GM13977 (cell line): ENCODE measurements at regions not wholly inside any gene's neighbourhood (a gene's known extent, or its start where the extent isn't known, plus 50 kb on each side); places are given as distances from the start of the nearest gene placed in this dataset.

Experiments used
- DNase-seq: peaks from one replicate; pipeline ENCODE4 v3.0.0; 2012; ENCODE audit warnings: low spot score
- CTCF ChIP-seq: IDR thresholded peaks from 2 replicates; pipeline ENCODE4 v1.5.1; 2012; ENCODE audit warnings: mild to moderate bottlenecking, control low read depth; ENCODE audit not compliant: insufficient read depth; ENCODE audit errors: extremely low read depth, missing control alignments
- in situ Hi-C: fragments of 300-500 bp; cut with MboI; formaldehyde crosslinking; loops from one replicate; pipeline ENCODE4 v1.12.0; 2022; ENCODE audit warnings: low sequenced_read_pairs, low pct_unique_long_range_greater_than_20kb, mixed read lengths, inconsistent platforms; ENCODE audit not compliant: unreplicated experiment

DNA sequence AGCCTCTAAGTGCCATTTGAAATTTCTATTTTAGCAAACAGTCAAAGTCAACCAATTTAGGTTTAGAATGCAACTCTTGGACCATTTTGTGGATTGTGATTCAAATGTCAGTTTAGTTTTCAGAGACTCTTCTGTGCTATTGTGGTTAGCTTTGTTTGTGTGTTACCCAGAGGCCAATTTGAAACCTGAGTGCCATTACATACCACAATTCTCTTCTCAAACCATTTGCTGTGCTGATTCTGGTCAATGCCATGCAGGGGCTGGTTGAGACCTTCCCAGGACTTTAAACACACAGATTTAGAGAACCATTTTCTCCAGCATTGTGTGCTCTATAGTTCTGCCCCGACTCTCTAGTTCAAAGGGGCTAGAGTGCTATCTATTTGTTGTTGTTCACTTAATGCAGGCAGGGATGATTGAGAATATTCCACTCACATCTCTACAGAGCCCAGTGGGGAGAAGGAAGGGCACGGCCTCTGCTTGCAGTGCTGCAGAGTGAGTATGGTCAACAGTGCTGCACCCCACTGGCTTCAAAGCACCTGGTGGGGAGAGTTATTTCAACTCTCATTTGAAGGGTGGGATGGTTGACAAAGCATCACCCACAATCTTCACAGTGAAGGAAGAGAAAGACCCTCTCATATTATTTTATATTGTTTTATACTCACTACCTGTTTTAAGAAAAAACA lies 738.2 kb downstream of the COL12A1 start:
- no peak for TF ChIP-seq CTCF
- in situ Hi-C loops: no loop called here
- no peak for DNase-seq

GRCh38 chr6:74466572-74466971 lies 739.3 kb downstream of the COL12A1 start:
- no peak for TF ChIP-seq CTCF
- no peak for DNase-seq
- in situ Hi-C loops: no loop called here

DNA sequence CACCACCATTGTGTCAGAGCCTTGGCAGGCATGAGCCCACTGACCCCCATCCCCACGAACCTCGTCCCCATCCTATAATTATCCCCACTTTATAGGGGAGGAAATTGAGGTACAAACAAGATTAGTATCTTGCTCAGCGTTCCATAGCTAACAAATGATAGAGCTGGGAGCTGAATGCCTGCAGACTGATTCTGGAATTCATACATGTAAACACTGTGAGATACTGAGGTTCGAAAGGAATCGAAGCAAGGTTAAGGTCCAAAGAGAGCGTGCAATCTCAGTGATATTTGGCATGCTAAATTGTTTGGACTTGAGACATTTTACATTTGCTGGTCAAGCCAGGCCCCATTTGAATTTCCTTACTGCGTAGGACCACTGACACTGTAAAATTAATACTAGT lies 746.6 kb downstream of the COL12A1 start:
- no peak for TF ChIP-seq CTCF
- DNase-seq: no peak
- in situ Hi-C loops: no loop called here

DNA sequence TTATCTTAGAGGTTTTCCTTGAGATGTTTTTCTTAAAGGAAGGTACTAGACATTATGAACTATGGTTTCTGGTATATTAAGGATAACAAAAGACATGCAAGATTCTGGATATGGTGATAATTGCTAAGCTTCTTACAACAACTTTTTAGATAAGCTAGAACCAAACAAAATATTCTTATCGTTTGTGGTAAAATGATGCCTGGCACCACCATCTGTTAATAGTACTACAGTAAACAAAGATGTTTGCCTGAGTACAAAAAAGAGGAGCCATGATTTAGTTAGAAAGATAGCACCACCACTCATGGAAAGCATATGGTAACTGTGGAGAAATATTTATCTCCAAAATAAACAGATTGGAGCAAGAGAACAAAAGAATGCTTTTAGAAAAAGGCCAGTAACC lies 747.3 kb downstream of the COL12A1 start:
- no peak for TF ChIP-seq CTCF
- DNase-seq: no peak
- in situ Hi-C loops: no loop called here

- no peak for TF ChIP-seq CTCF
- no peak for DNase-seq
- in situ Hi-C loops: no loop called here
Measured at GRCh38 chr6:74455786-74456185, 750.1 kb downstream of the COL12A1 start.

DNA sequence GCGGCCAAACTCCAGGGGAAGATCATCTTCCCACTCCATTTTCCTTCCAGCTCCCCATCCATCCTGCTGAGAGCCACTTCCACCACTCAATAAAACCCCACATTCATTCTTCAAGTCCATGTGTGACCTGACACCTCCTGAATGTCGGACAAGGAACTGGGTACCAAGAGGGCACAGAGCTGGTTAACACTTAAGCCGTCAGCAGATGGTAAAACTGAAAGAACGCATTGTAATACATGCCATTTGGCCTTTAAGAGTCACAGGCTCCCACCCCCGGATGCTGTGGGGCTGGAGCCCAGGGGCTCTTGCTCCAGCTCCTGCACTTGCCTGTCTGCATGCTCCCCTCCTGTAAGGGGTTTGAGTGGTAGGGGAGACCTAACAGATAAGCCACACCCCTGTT lies 753.9 kb downstream of the COL12A1 start:
- in situ Hi-C loops: no loop called here
- no peak for DNase-seq
- TF ChIP-seq CTCF: no peak
